Panc1 (cell line): ENCODE measurements at regions not wholly inside any gene's neighbourhood (a gene's known extent, or its start where the extent isn't known, plus 50 kb on each side); places are given as distances from the start of the nearest gene placed in this dataset.

ENCODE experiments used
- ATAC-seq: fragments of 200-7000 bp; cut with Tn5 transposase; 2 replicates; pipeline ENCODE4 v1.9.1; 2020; ENCODE audit warnings: mild to moderate bottlenecking, moderate library complexity
- BruUV-seq: library from RNA; stranded (reverse); fragments of 400-500 nt; replicated peaks from 2 replicates; lab custom pipeline; 2021; lab: Mats Ljungman, UMichigan
- CTCF ChIA-PET: fragments of 300-600 bp; sonication (Branson Sonifier 250); formaldehyde crosslinking; loops from one replicate; lab custom pipeline; 2022; ENCODE audit warnings: antibody characterized with exemption; lab: Charles Lee
- POLR2A ChIA-PET: fragments of 300-600 bp; sonication (Branson Sonifier 250); formaldehyde crosslinking; loops from one replicate; lab custom pipeline; 2022; ENCODE audit warnings: antibody characterized with exemption; lab: Charles Lee
- DNase-seq: peaks from one replicate; pipeline ENCODE4 v3.0.0-alpha.2; 2010; ENCODE audit warnings: low read depth, low spot score
- H3K27ac ChIP-seq: 2 replicates; pipeline ENCODE4 v1.5.1; 2011; ENCODE audit warnings: mild to moderate bottlenecking, low read length, inconsistent platforms
- H3K27me3 ChIP-seq: fragments of 200-500 bp; sonication (Bioruptor generic); 2 replicates; pipeline ENCODE4 v1.6.0; 2014; ENCODE audit warnings: low read length, inconsistent platforms; ENCODE audit not compliant: control insufficient read depth, insufficient read depth
- H3K36me3 ChIP-seq: fragments of 200-500 bp; sonication (Bioruptor generic); 2 replicates; pipeline ENCODE4 v1.5.1; 2014; ENCODE audit warnings: inconsistent platforms, mild to moderate bottlenecking, low read length, moderate library complexity; ENCODE audit not compliant: control insufficient read depth, insufficient read depth
- H3K4me1 ChIP-seq: 2 replicates; pipeline ENCODE4 v1.5.1; 2011; ENCODE audit warnings: inconsistent platforms, mild to moderate bottlenecking, low read length, moderate library complexity; ENCODE audit not compliant: control insufficient read depth, insufficient read depth
- H3K4me3 ChIP-seq, 2 experiments: 2 replicates each; pipeline ENCODE4 v1.5.1; 2011 to 2012; ENCODE audit warnings: low read depth in 2 of 2, low read length in 2 of 2, mild to moderate bottlenecking in 2 of 2, inconsistent platforms in 1 of 2, moderate library complexity in 1 of 2
- H3K9me3 ChIP-seq: fragments of 200-500 bp; sonication (Bioruptor generic); 2 replicates; pipeline ENCODE4 v1.5.1; 2014; ENCODE audit warnings: low read depth, mild to moderate bottlenecking, inconsistent platforms, low read length, moderate library complexity; ENCODE audit not compliant: control insufficient read depth, insufficient read depth
- POLR2AphosphoS5 ChIP-seq: IDR thresholded peaks from 2 replicates; pipeline ENCODE4 v1.6.1; 2012; ENCODE audit warnings: mild to moderate bottlenecking, low read depth, low read length, moderate library complexity
- SIN3A ChIP-seq: IDR thresholded peaks from 2 replicates; pipeline ENCODE4 v1.6.1; 2012; ENCODE audit warnings: low read depth, mild to moderate bottlenecking, low read length, moderate library complexity, borderline replicate concordance; ENCODE audit not compliant: insufficient read depth
- TCF7L2 ChIP-seq: IDR thresholded peaks from 2 replicates; pipeline ENCODE4 v1.6.1; 2011; ENCODE audit warnings: mild to moderate bottlenecking, low read depth, low read length, inconsistent platforms
- in situ Hi-C: cut with HindIII; loops from 2 replicates; pipeline ENCODE4 v1.10.0; 2016; ENCODE audit warnings: low sequenced_read_pairs, low pct_unique_long_range_greater_than_20kb
- intact Hi-C: fragments of 100-400 bp; cut with micrococcal nuclease; formaldehyde crosslinking; loops from one replicate; pipeline ENCODE4 v1.10.0; 2022; ENCODE audit not compliant: unreplicated experiment
- TF ChIP-seq, protein P1 (sequence below): fragments of 450-650 bp; IDR thresholded peaks from 2 replicates; pipeline ENCODE4 v1.5.1; 2017; ENCODE audit warnings: mild to moderate bottlenecking
- TF ChIP-seq, protein P2 (sequence below), 2 experiments: IDR thresholded peaks; 2 replicates each; pipeline ENCODE4 v1.6.1; 2011 to 2012; ENCODE audit warnings: low read depth in 2 of 2, control low read depth in 1 of 2, low read length in 1 of 2, mild to moderate bottlenecking in 1 of 2, moderate library complexity in 1 of 2; ENCODE audit not compliant: insufficient read depth in 1 of 2

DNA sequence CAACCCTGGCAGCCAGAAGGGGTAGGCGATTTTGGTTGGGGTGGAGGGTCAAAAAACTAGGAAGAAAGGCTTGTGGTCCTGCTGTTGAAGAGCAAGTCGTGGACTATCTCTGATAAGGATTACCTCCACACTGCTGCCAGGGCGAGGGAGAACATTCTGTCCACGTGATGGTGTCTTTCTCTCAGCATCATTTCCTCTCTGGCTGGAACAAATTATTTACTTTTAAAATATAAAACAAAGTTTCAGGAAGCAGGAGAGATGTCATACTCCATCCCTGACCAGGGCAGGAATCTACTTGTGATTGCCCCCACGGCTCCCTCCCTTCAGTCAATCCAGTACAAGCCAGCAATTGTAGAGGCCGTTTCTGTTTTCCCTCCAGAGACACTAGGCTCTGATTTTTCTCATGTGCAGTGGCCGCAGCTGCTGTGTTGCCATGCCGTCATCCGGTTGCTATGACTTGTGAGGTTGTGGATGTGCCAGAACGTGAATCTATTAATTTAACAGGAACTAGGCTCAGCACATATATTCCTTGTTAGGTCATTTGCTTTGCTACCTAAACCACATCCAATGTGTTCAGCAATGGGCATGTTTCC is 61.5 kb upstream of the PTGR2 start:
- Histone ChIP-seq H3K27me3 (no peaks in the 10 kb centered on the region), H3K9me3 (no peaks in the 10 kb centered on the region), H3K27ac (peak overlapping the region; percentile 95), H3K36me3 (no peaks in the 10 kb centered on the region), H3K4me3 (no peak overlapping the region), H3K4me1 (peaks cover 28% of the 10 kb centered on the region)
- intact Hi-C loops (no loop called here), in situ Hi-C loops (no loop called here)
- ChIA-PET CTCF (no interaction called here), POLR2A (no interaction called here)
- no peak for DNase-seq
- ATAC-seq = no peak
- no TSS peak for BruUV-seq
- TF ChIP-seq, protein P1, sequence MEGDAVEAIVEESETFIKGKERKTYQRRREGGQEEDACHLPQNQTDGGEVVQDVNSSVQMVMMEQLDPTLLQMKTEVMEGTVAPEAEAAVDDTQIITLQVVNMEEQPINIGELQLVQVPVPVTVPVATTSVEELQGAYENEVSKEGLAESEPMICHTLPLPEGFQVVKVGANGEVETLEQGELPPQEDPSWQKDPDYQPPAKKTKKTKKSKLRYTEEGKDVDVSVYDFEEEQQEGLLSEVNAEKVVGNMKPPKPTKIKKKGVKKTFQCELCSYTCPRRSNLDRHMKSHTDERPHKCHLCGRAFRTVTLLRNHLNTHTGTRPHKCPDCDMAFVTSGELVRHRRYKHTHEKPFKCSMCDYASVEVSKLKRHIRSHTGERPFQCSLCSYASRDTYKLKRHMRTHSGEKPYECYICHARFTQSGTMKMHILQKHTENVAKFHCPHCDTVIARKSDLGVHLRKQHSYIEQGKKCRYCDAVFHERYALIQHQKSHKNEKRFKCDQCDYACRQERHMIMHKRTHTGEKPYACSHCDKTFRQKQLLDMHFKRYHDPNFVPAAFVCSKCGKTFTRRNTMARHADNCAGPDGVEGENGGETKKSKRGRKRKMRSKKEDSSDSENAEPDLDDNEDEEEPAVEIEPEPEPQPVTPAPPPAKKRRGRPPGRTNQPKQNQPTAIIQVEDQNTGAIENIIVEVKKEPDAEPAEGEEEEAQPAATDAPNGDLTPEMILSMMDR = no peak
- TF ChIP-seq, protein P2, sequence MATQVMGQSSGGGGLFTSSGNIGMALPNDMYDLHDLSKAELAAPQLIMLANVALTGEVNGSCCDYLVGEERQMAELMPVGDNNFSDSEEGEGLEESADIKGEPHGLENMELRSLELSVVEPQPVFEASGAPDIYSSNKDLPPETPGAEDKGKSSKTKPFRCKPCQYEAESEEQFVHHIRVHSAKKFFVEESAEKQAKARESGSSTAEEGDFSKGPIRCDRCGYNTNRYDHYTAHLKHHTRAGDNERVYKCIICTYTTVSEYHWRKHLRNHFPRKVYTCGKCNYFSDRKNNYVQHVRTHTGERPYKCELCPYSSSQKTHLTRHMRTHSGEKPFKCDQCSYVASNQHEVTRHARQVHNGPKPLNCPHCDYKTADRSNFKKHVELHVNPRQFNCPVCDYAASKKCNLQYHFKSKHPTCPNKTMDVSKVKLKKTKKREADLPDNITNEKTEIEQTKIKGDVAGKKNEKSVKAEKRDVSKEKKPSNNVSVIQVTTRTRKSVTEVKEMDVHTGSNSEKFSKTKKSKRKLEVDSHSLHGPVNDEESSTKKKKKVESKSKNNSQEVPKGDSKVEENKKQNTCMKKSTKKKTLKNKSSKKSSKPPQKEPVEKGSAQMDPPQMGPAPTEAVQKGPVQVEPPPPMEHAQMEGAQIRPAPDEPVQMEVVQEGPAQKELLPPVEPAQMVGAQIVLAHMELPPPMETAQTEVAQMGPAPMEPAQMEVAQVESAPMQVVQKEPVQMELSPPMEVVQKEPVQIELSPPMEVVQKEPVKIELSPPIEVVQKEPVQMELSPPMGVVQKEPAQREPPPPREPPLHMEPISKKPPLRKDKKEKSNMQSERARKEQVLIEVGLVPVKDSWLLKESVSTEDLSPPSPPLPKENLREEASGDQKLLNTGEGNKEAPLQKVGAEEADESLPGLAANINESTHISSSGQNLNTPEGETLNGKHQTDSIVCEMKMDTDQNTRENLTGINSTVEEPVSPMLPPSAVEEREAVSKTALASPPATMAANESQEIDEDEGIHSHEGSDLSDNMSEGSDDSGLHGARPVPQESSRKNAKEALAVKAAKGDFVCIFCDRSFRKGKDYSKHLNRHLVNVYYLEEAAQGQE (IDR thresholded peaks at IDR 0.05; ENCODE audit: insufficient read depth in 1 of 2, low read depth in 2 of 2, low read length in 1 of 2) = no peak
- no peak for TF ChIP-seq POLR2AphosphoS5
- no peak for TF ChIP-seq TCF7L2
- no peak for TF ChIP-seq SIN3A

DNA sequence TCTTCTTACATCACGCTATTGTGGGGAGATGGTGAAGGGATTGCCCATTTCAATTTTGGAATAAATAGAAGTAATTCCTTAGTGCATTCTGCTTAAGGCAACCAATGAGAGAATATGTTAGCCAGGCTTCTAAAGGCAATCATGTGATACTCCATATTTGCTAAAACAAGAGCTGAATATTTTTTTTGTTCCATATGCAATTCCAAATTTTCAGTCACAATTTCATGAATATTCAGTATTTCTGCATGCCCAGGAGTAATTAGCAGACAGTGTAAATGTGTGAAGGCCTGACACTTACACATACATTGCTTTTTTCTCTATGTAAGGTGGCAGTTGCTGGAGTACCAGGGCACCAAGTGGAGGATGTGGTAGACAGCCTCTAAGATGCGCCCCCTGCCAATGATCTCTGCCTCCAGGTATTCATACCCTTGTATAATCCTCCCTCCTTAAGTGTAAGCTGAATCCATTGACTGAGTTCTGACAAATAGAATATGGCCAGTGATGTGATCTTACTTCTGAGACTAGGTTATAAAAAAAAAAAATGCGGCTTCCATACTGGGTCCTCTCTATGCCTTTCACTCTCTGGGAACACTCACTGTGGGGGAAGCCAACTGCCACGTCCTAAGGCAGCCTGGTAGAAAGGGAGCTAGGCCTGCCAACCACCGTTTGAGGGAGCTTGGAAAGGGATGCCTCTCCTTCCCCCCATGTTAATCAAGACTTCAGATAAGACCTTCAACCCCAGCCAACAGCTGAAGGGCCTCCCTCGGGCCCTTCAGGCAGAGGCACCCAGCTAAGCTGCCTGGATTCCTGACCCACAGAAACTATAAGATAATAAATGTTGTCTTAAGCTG is 62.7 kb upstream of the PTGR2 start:
- TF ChIP-seq SIN3A (no peak), TCF7L2 (no peak), POLR2AphosphoS5 (no peak)
- TF ChIP-seq, protein P1 = no peak
- TF ChIP-seq, protein P2 (IDR thresholded peaks at IDR 0.05; ENCODE audit: insufficient read depth in 1 of 2, low read depth in 2 of 2, low read length in 1 of 2) = no peak
- intact Hi-C loops = no loop called here
- ATAC-seq (no peak), DNase-seq (no peak)
- H3K27me3 ChIP-seq = no peaks in the 10 kb centered on the region
- no TSS peak for BruUV-seq
- CTCF ChIA-PET = no interaction called here
- no peaks in the 10 kb centered on the region for H3K36me3 ChIP-seq
- H3K4me3 ChIP-seq = no peak overlapping the region
- no peaks in the 10 kb centered on the region for H3K9me3 ChIP-seq
- peaks cover 39% of the 10 kb centered on the region for H3K4me1 ChIP-seq
- H3K27ac ChIP-seq = peak overlapping the region; percentile 95
- POLR2A ChIA-PET = no interaction called here
- in situ Hi-C loops = no loop called here
